COR-L47 (cell line): ENCODE measurements at regions not wholly inside any gene's neighbourhood (a gene's known extent, or its start where the extent isn't known, plus 50 kb on each side); places are given as distances from the start of the nearest gene placed in this dataset.
"Not testable (repeated sequence)": the region's sequence is repeated elsewhere in the genome, so short reads cannot be mapped to it uniquely, and the experiment has no call there.

Experiments
- DNase-seq: peaks from one replicate; lab custom pipeline; 2025; lab: John Stamatoyannopoulos, UW

- DNase-seq, result no peak
Measured at GRCh38 chr17:53490447-53490968, 332.2 kb upstream of the KIF2B start.

GRCh38 chr17:53483704-53484103 is 339.0 kb upstream of the KIF2B start:
- DNase-seq, result no peak

- DNase-seq, result no peak
Measured at GRCh38 chr17:53475002-53475401, 347.7 kb upstream of the KIF2B start.

- no peak for DNase-seq
Measured at GRCh38 chr17:53472586-53472985, 350.1 kb upstream of the KIF2B start.

- DNase-seq, result no peak
Measured at GRCh38 chr17:53471514-53471913, 351.2 kb upstream of the KIF2B start.

- DNase-seq, result no peak
Measured at GRCh38 chr17:53470626-53471025, 352.1 kb upstream of the KIF2B start.

- DNase-seq, result no peak
Measured at GRCh38 chr17:53466733-53467132, 356.0 kb upstream of the KIF2B start.

- DNase-seq, result not testable (repeated sequence)
Measured at GRCh38 chr17:53464396-53464795, 358.3 kb upstream of the KIF2B start.

GRCh38 chr17:53463363-53463762 is 359.4 kb upstream of the KIF2B start:
- DNase-seq, result no peak

GRCh38 chr17:53462393-53462811 is 360.3 kb upstream of the KIF2B start:
- DNase-seq, result no peak

GRCh38 chr17:53455943-53456342 is 366.8 kb upstream of the KIF2B start:
- DNase-seq, result not testable (repeated sequence)

- DNase-seq, result no peak
Measured at GRCh38 chr17:53454337-53454736, 368.4 kb upstream of the KIF2B start.

GRCh38 chr17:53449324-53449723 is 373.4 kb upstream of the KIF2B start:
- no peak for DNase-seq

GRCh38 chr17:53428913-53429312 is 393.8 kb upstream of the KIF2B start:
- DNase-seq, result no peak

GRCh38 chr17:53426505-53426904 is 396.2 kb upstream of the KIF2B start:
- no peak for DNase-seq

GRCh38 chr17:53420035-53420641 is 402.6 kb upstream of the KIF2B start:
- no peak for DNase-seq

GRCh38 chr17:53409588-53409987 is 413.1 kb upstream of the KIF2B start:
- DNase-seq, result no peak

GRCh38 chr17:53406907-53407306 is 415.8 kb upstream of the KIF2B start:
- no peak for DNase-seq

GRCh38 chr17:53391197-53391596 is 431.5 kb upstream of the KIF2B start:
- no peak for DNase-seq

GRCh38 chr17:53390575-53390974 is 432.2 kb upstream of the KIF2B start:
- DNase-seq, result no peak

GRCh38 chr17:53387745-53388144 is 435.0 kb upstream of the KIF2B start:
- no peak for DNase-seq

- DNase-seq, result peak; percentile 47
Measured at GRCh38 chr17:53353919-53354351, 468.8 kb upstream of the KIF2B start.

GRCh38 chr17:53344778-53345177 is 477.9 kb upstream of the KIF2B start:
- no peak for DNase-seq

- DNase-seq, result no peak
Measured at GRCh38 chr17:53336281-53336680, 486.4 kb upstream of the KIF2B start.
